ENCODE measurements at regions not wholly inside any gene's neighbourhood (a gene's known extent, or its start where the extent isn't known, plus 50 kb on each side); places are given as distances from the start of the nearest gene placed in this dataset.

GRCh38 chr9:87085073-87085472, 137.8 kb upstream of the GAS1 start:
- DNase-seq (ENCODE audit: low read depth in 2 of 2): no peak

- no peak for DNase-seq (ENCODE audit: low read depth in 2 of 2)
These were observed 138.2 kb upstream of the GAS1 start for GRCh38 chr9:87085521-87085920.

GRCh38 chr9:87086221-87086818, 139.0 kb upstream of the GAS1 start:
- DNase-seq (ENCODE audit: low read depth in 2 of 2): no peak

- DNase-seq (ENCODE audit: low read depth in 2 of 2): no peak
These were observed 139.9 kb upstream of the GAS1 start for GRCh38 chr9:87087197-87087596.

- no peak for DNase-seq (ENCODE audit: low read depth in 2 of 2)
These were observed 140.9 kb upstream of the GAS1 start for GRCh38 chr9:87088192-87088591.

- DNase-seq (ENCODE audit: low read depth in 2 of 2): no peak
These were observed 141.5 kb upstream of the GAS1 start for GRCh38 chr9:87088621-87089365.

GRCh38 chr9:87089506-87089905, 142.2 kb upstream of the GAS1 start:
- no peak for DNase-seq (ENCODE audit: low read depth in 2 of 2)

- DNase-seq (ENCODE audit: low read depth in 2 of 2): no peak
These were observed 142.6 kb upstream of the GAS1 start for GRCh38 chr9:87089929-87090328.

GRCh38 chr9:87093777-87094176, 146.5 kb upstream of the GAS1 start:
- no peak for DNase-seq (ENCODE audit: low read depth in 2 of 2)

- DNase-seq (ENCODE audit: low read depth in 2 of 2): no peak
These were observed 148.6 kb upstream of the GAS1 start for GRCh38 chr9:87095951-87096350.

- DNase-seq (ENCODE audit: low read depth in 2 of 2): no peak
These were observed 149.2 kb upstream of the GAS1 start for GRCh38 chr9:87096506-87096905.

- DNase-seq (ENCODE audit: low read depth in 2 of 2): no peak
These were observed 149.9 kb upstream of the GAS1 start for GRCh38 chr9:87097238-87097637.

- DNase-seq (ENCODE audit: low read depth in 2 of 2): no peak
These were observed 152.1 kb upstream of the GAS1 start for GRCh38 chr9:87099407-87099806.

- DNase-seq (ENCODE audit: low read depth in 2 of 2): no peak
These were observed 152.7 kb upstream of the GAS1 start for GRCh38 chr9:87100001-87100400.

- no peak for DNase-seq (ENCODE audit: low read depth in 2 of 2)
These were observed 154.8 kb upstream of the GAS1 start for GRCh38 chr9:87102126-87102525.

- DNase-seq (ENCODE audit: low read depth in 2 of 2): no peak
These were observed 159.8 kb upstream of the GAS1 start for GRCh38 chr9:87107072-87107471.

- no peak for DNase-seq (ENCODE audit: low read depth in 2 of 2)
These were observed 161.4 kb upstream of the GAS1 start for GRCh38 chr9:87108661-87109060.

GRCh38 chr9:87109231-87109631, 161.9 kb upstream of the GAS1 start:
- DNase-seq (ENCODE audit: low read depth in 2 of 2): no peak

GRCh38 chr9:87109851-87110250, 162.5 kb upstream of the GAS1 start:
- no peak for DNase-seq (ENCODE audit: low read depth in 2 of 2)

- DNase-seq (ENCODE audit: low read depth in 2 of 2): no peak
These were observed 163.7 kb upstream of the GAS1 start for GRCh38 chr9:87111010-87111409.

GRCh38 chr9:87112656-87113055, 165.3 kb upstream of the GAS1 start:
- DNase-seq (ENCODE audit: low read depth in 2 of 2): no peak

GRCh38 chr9:87113874-87114273, 166.6 kb upstream of the GAS1 start:
- no peak for DNase-seq (ENCODE audit: low read depth in 2 of 2)

GRCh38 chr9:87115785-87116184, 168.5 kb upstream of the GAS1 start:
- DNase-seq (ENCODE audit: low read depth in 2 of 2): no peak

GRCh38 chr9:87116492-87116891, 169.2 kb upstream of the GAS1 start:
- DNase-seq (ENCODE audit: low read depth in 2 of 2): no peak

Measured in stimulated activated CD8-positive, alpha-beta memory T cell treated with anti-CD3 and anti-CD28 coated beads, Interleukin-7, amount 100 ng/mL, for 4 hours (primary cell).